ENCODE measurements at regions not wholly inside any gene's neighbourhood (a gene's known extent, or its start where the extent isn't known, plus 50 kb on each side); places are given as distances from the start of the nearest gene placed in this dataset.
"Not testable (repeated sequence)": the region's sequence is repeated elsewhere in the genome, so short reads cannot be mapped to it uniquely, and the experiment has no call there.

GRCh38 chr21:33994373-33994772, 78.8 kb upstream of the ATP5PO start:
- 98% methylated on average over 5 of the region's 5 CpGs for WGBS (ENCODE audit: low lambda C conversion rate, missing lambda C conversion rate)
- H3K4me2 ChIP-seq = no peak overlapping the region
- H2AFZ ChIP-seq = no peak overlapping the region
- no peaks in the 10 kb centered on the region for H3K9me2 ChIP-seq (replicated peaks; ENCODE audit: insufficient read depth)
- H3K9me3 ChIP-seq (ENCODE audit: low read depth) = no peaks in the 10 kb centered on the region
- TF ChIP-seq EZH2phosphoT487 (IDR thresholded peaks at IDR 0.05; ENCODE audit: low read depth, severe bottlenecking, unreplicated experiment) (no peak), CTCF (IDR thresholded peaks at IDR 0.05; ENCODE audit: poor library complexity) (no peak), EZH2 (IDR thresholded peaks at IDR 0.05; ENCODE audit: borderline replicate concordance) (no peak)
- no peak overlapping the region for H3K27ac ChIP-seq
- no peaks in the 10 kb centered on the region for H3K27me3 ChIP-seq
- no peaks in the 10 kb centered on the region for H3K79me2 ChIP-seq
- H3K4me3 ChIP-seq = no peak overlapping the region
- H3K4me1 ChIP-seq (ENCODE audit: insufficient read depth) = no peaks in the 10 kb centered on the region
- no peak for DNase-seq (ENCODE audit: low spot score)
- H4K20me1 ChIP-seq (ENCODE audit: insufficient read depth, poor library complexity, severe bottlenecking) = no peaks in the 10 kb centered on the region
- no peaks in the 10 kb centered on the region for H3K36me3 ChIP-seq (replicated peaks; ENCODE audit: insufficient read depth, low read depth)

- Histone ChIP-seq H2AFZ (no peak overlapping the region), H3K79me2 (no peaks in the 10 kb centered on the region), H3K9me3 (ENCODE audit: low read depth) (no peaks in the 10 kb centered on the region), H3K27ac (no peak overlapping the region), H4K20me1 (ENCODE audit: insufficient read depth, poor library complexity, severe bottlenecking) (no peaks in the 10 kb centered on the region), H3K36me3 (replicated peaks; ENCODE audit: insufficient read depth, low read depth) (no peaks in the 10 kb centered on the region), H3K4me1 (ENCODE audit: insufficient read depth) (no peaks in the 10 kb centered on the region), H3K4me3 (no peak overlapping the region), H3K9me2 (replicated peaks; ENCODE audit: insufficient read depth) (no peaks in the 10 kb centered on the region), H3K4me2 (no peak overlapping the region), H3K27me3 (no peaks in the 10 kb centered on the region)
- DNase-seq (ENCODE audit: low spot score) = no peak
- 77% methylated on average over 12 of the region's 12 CpGs for WGBS (ENCODE audit: low lambda C conversion rate, missing lambda C conversion rate)
- no peak for TF ChIP-seq EZH2 (IDR thresholded peaks at IDR 0.05; ENCODE audit: borderline replicate concordance)
These were observed 78.0 kb upstream of the ATP5PO start for GRCh38 chr21:33993286-33994231.

- WGBS (ENCODE audit: low lambda C conversion rate, missing lambda C conversion rate) = 82% methylated on average over 2 of the region's 2 CpGs
- not testable (repeated sequence) for H3K27ac ChIP-seq; H2AFZ ChIP-seq; H3K4me1 ChIP-seq (ENCODE audit: insufficient read depth); H3K27me3 ChIP-seq; H3K9me3 ChIP-seq (ENCODE audit: low read depth); H3K4me2 ChIP-seq; H4K20me1 ChIP-seq (ENCODE audit: insufficient read depth, poor library complexity, severe bottlenecking); H3K9me2 ChIP-seq (replicated peaks; ENCODE audit: insufficient read depth); H3K79me2 ChIP-seq; H3K36me3 ChIP-seq (replicated peaks; ENCODE audit: insufficient read depth, low read depth); H3K4me3 ChIP-seq; DNase-seq (ENCODE audit: low spot score)
These were observed 76.8 kb upstream of the ATP5PO start for GRCh38 chr21:33992412-33992811.

- no peaks in the 10 kb centered on the region for H4K20me1 ChIP-seq (ENCODE audit: insufficient read depth, poor library complexity, severe bottlenecking)
- WGBS (ENCODE audit: low lambda C conversion rate, missing lambda C conversion rate) = 89% methylated on average over 3 of the region's 3 CpGs
These were observed 75.5 kb upstream of the ATP5PO start for GRCh38 chr21:33991133-33991532.

More at GRCh38 chr21:33991133-33991532, 75.5 kb upstream of the ATP5PO start:
- Histone ChIP-seq H3K27ac (no peak overlapping the region), H3K9me3 (ENCODE audit: low read depth) (no peaks in the 10 kb centered on the region), H3K9me2 (replicated peaks; ENCODE audit: insufficient read depth) (no peaks in the 10 kb centered on the region), H3K4me2 (no peak overlapping the region), H3K4me3 (no peak overlapping the region), H2AFZ (no peak overlapping the region), H3K79me2 (no peaks in the 10 kb centered on the region), H3K4me1 (ENCODE audit: insufficient read depth) (no peaks in the 10 kb centered on the region), H3K36me3 (replicated peaks; ENCODE audit: insufficient read depth, low read depth) (no peaks in the 10 kb centered on the region), H3K27me3 (no peaks in the 10 kb centered on the region)
- TF ChIP-seq EZH2phosphoT487 (IDR thresholded peaks at IDR 0.05; ENCODE audit: low read depth, severe bottlenecking, unreplicated experiment) (no peak), EZH2 (IDR thresholded peaks at IDR 0.05; ENCODE audit: borderline replicate concordance) (no peak), CTCF (IDR thresholded peaks at IDR 0.05; ENCODE audit: poor library complexity) (no peak)
- DNase-seq (ENCODE audit: low spot score) = no peak
